ENCODE measurements at regions not wholly inside any gene's neighbourhood (a gene's known extent, or its start where the extent isn't known, plus 50 kb on each side); places are given as distances from the start of the nearest gene placed in this dataset.

DNA sequence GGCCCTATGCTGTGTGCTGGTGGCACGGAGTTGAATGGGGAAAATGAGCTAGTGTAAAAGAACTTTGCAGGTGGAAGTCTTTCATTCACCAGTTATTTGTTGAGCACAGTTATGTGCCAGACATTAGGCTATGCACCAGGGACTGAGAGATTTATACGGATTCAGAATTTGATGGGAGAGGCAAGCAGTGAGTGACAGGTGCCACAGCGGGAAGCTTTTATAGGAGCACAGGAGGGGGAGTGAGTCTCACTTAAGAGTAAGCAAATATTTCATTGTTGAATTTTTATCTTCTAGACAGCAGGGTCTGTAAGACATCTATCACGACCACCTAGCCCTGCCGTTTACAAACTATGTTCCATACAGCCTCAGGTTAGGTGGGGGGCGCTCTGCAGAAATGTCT lies 320.6 kb downstream of the SNAPC1 start:
- no peak for TF ChIP-seq EZH2phosphoT487 (conservative IDR thresholded peaks at IDR 0.05; ENCODE audit: low read length)
- TF ChIP-seq, protein P1, sequence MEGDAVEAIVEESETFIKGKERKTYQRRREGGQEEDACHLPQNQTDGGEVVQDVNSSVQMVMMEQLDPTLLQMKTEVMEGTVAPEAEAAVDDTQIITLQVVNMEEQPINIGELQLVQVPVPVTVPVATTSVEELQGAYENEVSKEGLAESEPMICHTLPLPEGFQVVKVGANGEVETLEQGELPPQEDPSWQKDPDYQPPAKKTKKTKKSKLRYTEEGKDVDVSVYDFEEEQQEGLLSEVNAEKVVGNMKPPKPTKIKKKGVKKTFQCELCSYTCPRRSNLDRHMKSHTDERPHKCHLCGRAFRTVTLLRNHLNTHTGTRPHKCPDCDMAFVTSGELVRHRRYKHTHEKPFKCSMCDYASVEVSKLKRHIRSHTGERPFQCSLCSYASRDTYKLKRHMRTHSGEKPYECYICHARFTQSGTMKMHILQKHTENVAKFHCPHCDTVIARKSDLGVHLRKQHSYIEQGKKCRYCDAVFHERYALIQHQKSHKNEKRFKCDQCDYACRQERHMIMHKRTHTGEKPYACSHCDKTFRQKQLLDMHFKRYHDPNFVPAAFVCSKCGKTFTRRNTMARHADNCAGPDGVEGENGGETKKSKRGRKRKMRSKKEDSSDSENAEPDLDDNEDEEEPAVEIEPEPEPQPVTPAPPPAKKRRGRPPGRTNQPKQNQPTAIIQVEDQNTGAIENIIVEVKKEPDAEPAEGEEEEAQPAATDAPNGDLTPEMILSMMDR (IDR thresholded peaks at IDR 0.05; ENCODE audit: insufficient read depth, low read length, poor library complexity, severe bottlenecking), result no peak
- H4K20me1 ChIP-seq (ENCODE audit: low read depth, low read length), result no peaks in the 10 kb centered on the region
- no peak overlapping the region for H3K27ac ChIP-seq (ENCODE audit: low read depth, low read length)

DNA sequence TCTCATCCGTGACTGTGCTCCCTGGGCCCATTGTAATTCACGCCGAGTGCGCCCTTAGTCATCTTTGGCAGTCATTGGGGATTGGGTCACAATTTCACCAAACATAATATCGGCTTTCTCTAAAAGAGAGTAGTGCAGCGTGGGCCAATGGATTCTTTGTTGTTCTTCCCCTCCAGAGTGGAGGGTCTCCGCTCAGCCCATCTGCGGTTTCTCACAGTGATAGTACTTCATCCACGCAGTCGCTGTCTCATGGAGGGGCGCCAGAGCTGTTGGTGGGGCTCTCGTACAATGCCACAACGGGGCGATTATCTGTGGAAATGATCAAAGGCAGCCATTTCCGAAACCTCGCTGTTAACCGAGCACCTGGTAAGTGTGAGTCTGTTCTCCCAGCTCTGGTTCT lies 321.8 kb downstream of the SNAPC1 start:
- Histone ChIP-seq H3K9ac (ENCODE audit: low read length) (no peak overlapping the region), H3F3A (ENCODE audit: insufficient read depth) (peaks cover 16% of the 10 kb centered on the region), H3K4me3 (ENCODE audit: insufficient read depth, low read length, poor library complexity, severe bottlenecking) (no peak overlapping the region), H4K20me1 (ENCODE audit: low read depth, low read length) (no peaks in the 10 kb centered on the region), H3K79me2 (ENCODE audit: insufficient read depth, low read length) (no peaks in the 10 kb centered on the region), H3K27ac (ENCODE audit: low read depth, low read length) (no peak overlapping the region), H3K4me2 (ENCODE audit: low read depth, low read length, poor library complexity, severe bottlenecking) (no peak overlapping the region), H3K36me3 (ENCODE audit: low read length) (peaks cover 4% of the 10 kb centered on the region; the same call in 1 of the 2 replicates), H3K9me3 (ENCODE audit: insufficient read depth, low read length) (peaks cover 4% of the 10 kb centered on the region; the same call in 1 of the 2 replicates), H3K9me2 (replicated peaks; ENCODE audit: insufficient read depth, low read length) (no peaks in the 10 kb centered on the region), H2AFZ (ENCODE audit: low read depth, low read length, severe bottlenecking) (no peak overlapping the region), H3K27me3 (ENCODE audit: low read length) (no peaks in the 10 kb centered on the region)
- no peak for TF ChIP-seq EZH2phosphoT487 (conservative IDR thresholded peaks at IDR 0.05; ENCODE audit: low read length)
- TF ChIP-seq, protein P1 (IDR thresholded peaks at IDR 0.05; ENCODE audit: insufficient read depth, low read length, poor library complexity, severe bottlenecking), result no peak

More for the DNA sequence above, 320.6 kb downstream of the SNAPC1 start:
- H3K9me3 ChIP-seq (ENCODE audit: insufficient read depth, low read length), result peaks cover 4% of the 10 kb centered on the region; the same call in 1 of the 2 replicates
- peaks cover 25% of the 10 kb centered on the region for H3F3A ChIP-seq (ENCODE audit: insufficient read depth)
- no peak overlapping the region for H2AFZ ChIP-seq (ENCODE audit: low read depth, low read length, severe bottlenecking)
- no peaks in the 10 kb centered on the region for H3K9me2 ChIP-seq (replicated peaks; ENCODE audit: insufficient read depth, low read length)
- H3K79me2 ChIP-seq (ENCODE audit: insufficient read depth, low read length), result no peaks in the 10 kb centered on the region
- H3K4me2 ChIP-seq (ENCODE audit: low read depth, low read length, poor library complexity, severe bottlenecking), result no peak overlapping the region
- H3K36me3 ChIP-seq (ENCODE audit: low read length), result peaks cover 4% of the 10 kb centered on the region; the same call in 1 of the 2 replicates
- no peaks in the 10 kb centered on the region for H3K27me3 ChIP-seq (ENCODE audit: low read length)
- no peak overlapping the region for H3K4me3 ChIP-seq (ENCODE audit: insufficient read depth, low read length, poor library complexity, severe bottlenecking)
- H3K9ac ChIP-seq (ENCODE audit: low read length), result no peak overlapping the region

DNA sequence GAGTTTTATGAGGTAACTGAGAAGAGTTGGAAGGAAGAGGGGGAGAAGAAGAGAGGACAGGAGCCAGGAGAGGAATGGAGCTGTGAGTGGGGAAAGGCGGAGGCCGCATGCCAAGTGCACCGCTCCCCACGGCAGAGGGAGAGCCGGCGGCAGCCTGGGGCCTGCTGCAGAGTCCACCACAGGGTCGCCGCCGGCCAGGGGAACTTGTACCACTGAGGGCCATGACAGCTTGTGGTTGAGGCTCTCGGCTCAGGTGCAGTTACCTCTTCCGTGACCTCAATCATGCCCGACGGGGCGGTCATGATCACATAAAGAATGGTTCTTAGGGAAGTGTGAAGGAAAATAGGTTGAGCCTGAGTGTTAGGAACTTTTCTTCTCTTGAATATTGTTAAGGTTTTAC lies 325.0 kb downstream of the SNAPC1 start:
- H3K79me2 ChIP-seq (ENCODE audit: insufficient read depth, low read length), result no peaks in the 10 kb centered on the region
- no peak for TF ChIP-seq EZH2phosphoT487 (conservative IDR thresholded peaks at IDR 0.05; ENCODE audit: low read length)
- TF ChIP-seq, protein P1 (IDR thresholded peaks at IDR 0.05; ENCODE audit: insufficient read depth, low read length, poor library complexity, severe bottlenecking), result no peak
- H3K9ac ChIP-seq (ENCODE audit: low read length), result no peak overlapping the region

More for the DNA sequence above, 325.0 kb downstream of the SNAPC1 start:
- peaks cover 4% of the 10 kb centered on the region; the same call in 1 of the 2 replicates for H3K36me3 ChIP-seq (ENCODE audit: low read length)
- H3K27ac ChIP-seq (ENCODE audit: low read depth, low read length), result no peak overlapping the region
- no peaks in the 10 kb centered on the region for H3K27me3 ChIP-seq (ENCODE audit: low read length)
- no peak overlapping the region for H2AFZ ChIP-seq (ENCODE audit: low read depth, low read length, severe bottlenecking)
- no peaks in the 10 kb centered on the region for H3K9me2 ChIP-seq (replicated peaks; ENCODE audit: insufficient read depth, low read length)
- no peaks in the 10 kb centered on the region for H3F3A ChIP-seq (ENCODE audit: insufficient read depth)
- no peak overlapping the region for H3K4me3 ChIP-seq (ENCODE audit: insufficient read depth, low read length, poor library complexity, severe bottlenecking)
- no peak overlapping the region for H3K4me2 ChIP-seq (ENCODE audit: low read depth, low read length, poor library complexity, severe bottlenecking)
- peaks cover 4% of the 10 kb centered on the region; the same call in 1 of the 2 replicates for H3K9me3 ChIP-seq (ENCODE audit: insufficient read depth, low read length)
- no peaks in the 10 kb centered on the region for H4K20me1 ChIP-seq (ENCODE audit: low read depth, low read length)

Measured in SU-DHL-6 (cell line).